SK-N-MC (cell line): ENCODE measurements at regions not wholly inside any gene's neighbourhood (a gene's known extent, or its start where the extent isn't known, plus 50 kb on each side); places are given as distances from the start of the nearest gene placed in this dataset.

Source experiments
- EZH2 ChIP-seq: fragments of 200-600 bp; sonication (generic); IDR thresholded peaks from one replicate; pipeline ENCODE4 v1.6.1; 2017; ENCODE audit warnings: antibody characterized with exemption
- POLR2AphosphoS5 ChIP-seq: IDR thresholded peaks from 2 replicates; pipeline ENCODE4 v1.6.1; 2012; ENCODE audit warnings: mild to moderate bottlenecking, low read depth, low read length, borderline replicate concordance

GRCh38 chr1:208637181-208637580 is 393.0 kb upstream of the PLXNA2 start:
- TF ChIP-seq EZH2, result no peak
- TF ChIP-seq POLR2AphosphoS5, result no peak
